ENCODE measurements at regions not wholly inside any gene's neighbourhood (a gene's known extent, or its start where the extent isn't known, plus 50 kb on each side); places are given as distances from the start of the nearest gene placed in this dataset.

- TF ChIP-seq EZH2 (IDR thresholded peaks at IDR 0.05) (no peak), FOXP2 (optimal IDR thresholded peaks at IDR 0.05; ENCODE audit: control extremely low read depth, extremely low read length, insufficient read depth) (no peak), POLR2AphosphoS5 (IDR thresholded peaks at IDR 0.05; ENCODE audit: borderline replicate concordance, low read depth, low read length) (no peak)
- no peak overlapping the region for H3K27ac ChIP-seq
- H3K4me3 ChIP-seq = no peak overlapping the region
- no peak overlapping the region for H3K9ac ChIP-seq (ENCODE audit: insufficient read length)
- no peak for DNase-seq (ENCODE audit: low read depth, low spot score)
- no peaks in the 10 kb centered on the region for H3K36me3 ChIP-seq (ENCODE audit: insufficient read depth, low read length)
- H3K9me3 ChIP-seq (ENCODE audit: low read depth, low read length) = no peaks in the 10 kb centered on the region
These were observed 854.2 kb upstream of the AUTS2 start for GRCh38 chr7:68744036-68744435.

GRCh38 chr7:68748934-68749900 is 849.1 kb upstream of the AUTS2 start:
- no peak for TF ChIP-seq FOXP2 (optimal IDR thresholded peaks at IDR 0.05; ENCODE audit: control extremely low read depth, extremely low read length, insufficient read depth)
- TF ChIP-seq EZH2 (IDR thresholded peaks at IDR 0.05) = no peak
- TF ChIP-seq POLR2AphosphoS5 (IDR thresholded peaks at IDR 0.05; ENCODE audit: borderline replicate concordance, low read depth, low read length) = no peak
- no peak overlapping the region for H3K9ac ChIP-seq (ENCODE audit: insufficient read length)
- H3K27ac ChIP-seq = no peak overlapping the region
- no peaks in the 10 kb centered on the region for H3K9me3 ChIP-seq (ENCODE audit: low read depth, low read length)
- H3K36me3 ChIP-seq (ENCODE audit: insufficient read depth, low read length) = no peaks in the 10 kb centered on the region
- DNase-seq (ENCODE audit: low read depth, low spot score) = no peak
- no peak overlapping the region for H3K4me3 ChIP-seq

GRCh38 chr7:68752485-68753178 is 845.6 kb upstream of the AUTS2 start:
- Histone ChIP-seq H3K9ac (ENCODE audit: insufficient read length) (no peak overlapping the region), H3K36me3 (ENCODE audit: insufficient read depth, low read length) (no peaks in the 10 kb centered on the region), H3K4me3 (no peak overlapping the region), H3K9me3 (ENCODE audit: low read depth, low read length) (no peaks in the 10 kb centered on the region), H3K27ac (no peak overlapping the region)
- TF ChIP-seq EZH2 (IDR thresholded peaks at IDR 0.05) (no peak), FOXP2 (optimal IDR thresholded peaks at IDR 0.05; ENCODE audit: control extremely low read depth, extremely low read length, insufficient read depth) (no peak), POLR2AphosphoS5 (IDR thresholded peaks at IDR 0.05; ENCODE audit: borderline replicate concordance, low read depth, low read length) (no peak)
- DNase-seq (ENCODE audit: low read depth, low spot score) = no peak

GRCh38 chr7:68754414-68754813 is 843.9 kb upstream of the AUTS2 start:
- TF ChIP-seq POLR2AphosphoS5 (IDR thresholded peaks at IDR 0.05; ENCODE audit: borderline replicate concordance, low read depth, low read length) (no peak), EZH2 (IDR thresholded peaks at IDR 0.05) (no peak), FOXP2 (optimal IDR thresholded peaks at IDR 0.05; ENCODE audit: control extremely low read depth, extremely low read length, insufficient read depth) (no peak)
- H3K9me3 ChIP-seq (ENCODE audit: low read depth, low read length) = no peaks in the 10 kb centered on the region
- no peak overlapping the region for H3K4me3 ChIP-seq
- no peak overlapping the region for H3K27ac ChIP-seq
- no peaks in the 10 kb centered on the region for H3K36me3 ChIP-seq (ENCODE audit: insufficient read depth, low read length)
- H3K9ac ChIP-seq (ENCODE audit: insufficient read length) = no peak overlapping the region
- no peak for DNase-seq (ENCODE audit: low read depth, low spot score)

GRCh38 chr7:68756986-68757495 is 841.2 kb upstream of the AUTS2 start:
- H3K36me3 ChIP-seq (ENCODE audit: insufficient read depth, low read length) = no peaks in the 10 kb centered on the region
- H3K9ac ChIP-seq (ENCODE audit: insufficient read length) = no peak overlapping the region
- no peaks in the 10 kb centered on the region for H3K9me3 ChIP-seq (ENCODE audit: low read depth, low read length)
- H3K27ac ChIP-seq = no peak overlapping the region
- TF ChIP-seq FOXP2 (optimal IDR thresholded peaks at IDR 0.05; ENCODE audit: control extremely low read depth, extremely low read length, insufficient read depth) = no peak
- TF ChIP-seq EZH2 (IDR thresholded peaks at IDR 0.05) = no peak
- TF ChIP-seq POLR2AphosphoS5 (IDR thresholded peaks at IDR 0.05; ENCODE audit: borderline replicate concordance, low read depth, low read length) = no peak
- DNase-seq (ENCODE audit: low read depth, low spot score) = no peak
- H3K4me3 ChIP-seq = no peak overlapping the region

GRCh38 chr7:68760556-68760955 is 837.7 kb upstream of the AUTS2 start:
- DNase-seq (ENCODE audit: low read depth, low spot score) = no peak
- no peak overlapping the region for H3K4me3 ChIP-seq
- H3K9me3 ChIP-seq (ENCODE audit: low read depth, low read length) = no peaks in the 10 kb centered on the region
- no peak overlapping the region for H3K9ac ChIP-seq (ENCODE audit: insufficient read length)
- TF ChIP-seq EZH2 (IDR thresholded peaks at IDR 0.05) (no peak), FOXP2 (optimal IDR thresholded peaks at IDR 0.05; ENCODE audit: control extremely low read depth, extremely low read length, insufficient read depth) (no peak), POLR2AphosphoS5 (IDR thresholded peaks at IDR 0.05; ENCODE audit: borderline replicate concordance, low read depth, low read length) (no peak)
- no peak overlapping the region for H3K27ac ChIP-seq
- no peaks in the 10 kb centered on the region for H3K36me3 ChIP-seq (ENCODE audit: insufficient read depth, low read length)

GRCh38 chr7:68767462-68767861 is 830.8 kb upstream of the AUTS2 start:
- no peak overlapping the region for H3K9ac ChIP-seq (ENCODE audit: insufficient read length)
- TF ChIP-seq POLR2AphosphoS5 (IDR thresholded peaks at IDR 0.05; ENCODE audit: borderline replicate concordance, low read depth, low read length) (no peak), EZH2 (IDR thresholded peaks at IDR 0.05) (no peak), FOXP2 (optimal IDR thresholded peaks at IDR 0.05; ENCODE audit: control extremely low read depth, extremely low read length, insufficient read depth) (no peak)
- H3K9me3 ChIP-seq (ENCODE audit: low read depth, low read length) = no peaks in the 10 kb centered on the region
- no peaks in the 10 kb centered on the region for H3K36me3 ChIP-seq (ENCODE audit: insufficient read depth, low read length)
- no peak overlapping the region for H3K4me3 ChIP-seq
- H3K27ac ChIP-seq = no peak overlapping the region
- DNase-seq (ENCODE audit: low read depth, low spot score) = no peak

GRCh38 chr7:68770649-68771048 is 827.6 kb upstream of the AUTS2 start:
- Histone ChIP-seq H3K9me3 (ENCODE audit: low read depth, low read length) (no peaks in the 10 kb centered on the region), H3K27ac (no peak overlapping the region), H3K4me3 (no peak overlapping the region), H3K9ac (ENCODE audit: insufficient read length) (no peak overlapping the region), H3K36me3 (ENCODE audit: insufficient read depth, low read length) (no peaks in the 10 kb centered on the region)
- TF ChIP-seq POLR2AphosphoS5 (IDR thresholded peaks at IDR 0.05; ENCODE audit: borderline replicate concordance, low read depth, low read length) = no peak
- no peak for TF ChIP-seq FOXP2 (optimal IDR thresholded peaks at IDR 0.05; ENCODE audit: control extremely low read depth, extremely low read length, insufficient read depth)
- TF ChIP-seq EZH2 (IDR thresholded peaks at IDR 0.05) = no peak
- DNase-seq (ENCODE audit: low read depth, low spot score) = no peak
